Activated T-helper 1 cell treated with anti-CD3 and anti-CD28 coated beads, Interleukin-12 subunit alpha, Interleukin-12 subunit beta, Interleukin-2, Interleukin-4 antibody, amounts not matched to agents 30 ng/mL and 10 ng/mL and 1 ng/mL, durations not matched to agents 14 hours and 24 hours and 36 hours (primary cell): ENCODE measurements at regions not wholly inside any gene's neighbourhood (a gene's known extent, or its start where the extent isn't known, plus 50 kb on each side); places are given as distances from the start of the nearest gene placed in this dataset.
"Not testable (repeated sequence)": the region's sequence is repeated elsewhere in the genome, so short reads cannot be mapped to it uniquely, and the experiment has no call there.

Experiments
- DNase-seq: peaks from one replicate; pipeline ENCODE4 v3.0.0; 2021; ENCODE audit warnings: low spot score
- H3K27ac Mint-ChIP-seq: one replicate; pipeline ENCODE4 v1.8.0; 2021; ENCODE audit warnings: mild to moderate bottlenecking, mixed read lengths
- H3K27me3 Mint-ChIP-seq: one replicate; pipeline ENCODE4 v1.8.0; 2022; ENCODE audit warnings: mild to moderate bottlenecking, moderate library complexity, mixed read lengths; ENCODE audit not compliant: insufficient read depth
- H3K36me3 Mint-ChIP-seq: one replicate; pipeline ENCODE4 v1.8.0; 2021; ENCODE audit warnings: low read depth, mixed read lengths
- H3K4me1 Mint-ChIP-seq: one replicate; pipeline ENCODE4 v1.8.0; 2021; ENCODE audit warnings: low read depth, mixed read lengths
- H3K4me3 Mint-ChIP-seq: one replicate; pipeline ENCODE4 v1.8.0; 2021; ENCODE audit warnings: mild to moderate bottlenecking, moderate library complexity, mixed read lengths
- H3K9me3 Mint-ChIP-seq: one replicate; pipeline ENCODE4 v1.8.0; 2021; ENCODE audit warnings: mixed read lengths
- intact Hi-C: fragments of 100-400 bp; cut with micrococcal nuclease; formaldehyde crosslinking; loops from one replicate; pipeline ENCODE4 v1.15.1; 2024

DNA sequence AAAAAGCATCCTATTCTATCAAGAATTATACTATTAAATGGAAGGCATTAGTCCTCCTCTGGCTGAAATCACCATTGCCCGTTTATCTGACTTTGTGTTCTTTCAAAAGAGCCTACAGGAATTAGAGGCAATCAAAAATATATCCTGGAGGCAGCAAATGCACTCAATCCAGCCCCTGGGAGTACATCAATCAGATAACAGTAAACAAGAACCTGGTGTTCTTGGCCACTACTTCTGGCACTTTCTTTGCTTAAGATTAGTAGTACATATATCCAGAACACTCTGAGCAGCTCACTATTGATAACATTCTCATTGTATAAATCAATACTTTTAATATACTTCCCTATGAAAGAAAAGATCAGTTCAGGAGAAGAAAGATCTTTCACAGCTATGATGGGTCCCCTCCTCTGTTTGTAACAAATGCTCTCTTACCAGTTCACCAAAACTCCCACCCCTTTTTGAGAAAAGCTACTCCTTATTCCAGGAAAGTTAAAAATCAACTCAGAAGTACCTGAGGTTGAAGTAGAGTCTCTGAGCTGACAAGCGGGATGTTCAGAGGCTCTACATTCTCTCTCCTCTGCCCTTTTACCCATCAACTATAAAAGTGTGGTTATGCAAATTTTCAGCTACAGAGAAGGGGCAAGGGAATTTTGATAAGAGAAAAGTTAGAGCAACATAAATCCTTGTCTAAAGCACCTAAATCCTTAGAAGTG is 176.0 kb downstream of the COX18 start:
- no peak for DNase-seq
- no peak overlapping the region for H3K4me3 Mint-ChIP-seq
- intact Hi-C loops, result no loop called here
- H3K36me3 Mint-ChIP-seq, result no peaks in the 10 kb centered on the region
- H3K4me1 Mint-ChIP-seq, result no peaks in the 10 kb centered on the region
- H3K9me3 Mint-ChIP-seq, result no peaks in the 10 kb centered on the region
- peaks cover 2% of the 10 kb centered on the region for H3K27me3 Mint-ChIP-seq
- H3K27ac Mint-ChIP-seq, result no peak overlapping the region

DNA sequence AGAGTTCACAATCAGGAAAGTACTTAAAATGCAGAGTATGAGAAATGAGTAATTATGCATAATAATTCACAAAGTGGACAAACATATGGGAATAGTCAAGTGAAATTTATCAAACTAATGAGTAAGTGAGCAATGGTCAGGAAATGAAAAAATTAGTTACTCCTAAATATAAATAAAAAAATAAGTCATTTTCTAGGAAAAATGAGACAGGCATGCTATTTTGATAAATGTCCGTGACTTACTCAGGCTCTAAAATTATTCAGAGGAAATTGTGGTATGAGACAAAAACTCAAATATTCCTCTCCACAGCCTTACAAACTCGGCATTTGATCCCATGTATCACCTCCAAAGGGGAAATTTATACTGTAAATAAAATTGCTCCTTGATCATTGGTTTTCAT is 181.2 kb downstream of the COX18 start:
- no peaks in the 10 kb centered on the region for H3K4me1 Mint-ChIP-seq
- intact Hi-C loops, result no loop called here
- no peaks in the 10 kb centered on the region for H3K36me3 Mint-ChIP-seq
- no peaks in the 10 kb centered on the region for H3K9me3 Mint-ChIP-seq
- no peak overlapping the region for H3K27ac Mint-ChIP-seq
- DNase-seq, result no peak
- peaks cover 4% of the 10 kb centered on the region for H3K27me3 Mint-ChIP-seq
- no peak overlapping the region for H3K4me3 Mint-ChIP-seq

DNA sequence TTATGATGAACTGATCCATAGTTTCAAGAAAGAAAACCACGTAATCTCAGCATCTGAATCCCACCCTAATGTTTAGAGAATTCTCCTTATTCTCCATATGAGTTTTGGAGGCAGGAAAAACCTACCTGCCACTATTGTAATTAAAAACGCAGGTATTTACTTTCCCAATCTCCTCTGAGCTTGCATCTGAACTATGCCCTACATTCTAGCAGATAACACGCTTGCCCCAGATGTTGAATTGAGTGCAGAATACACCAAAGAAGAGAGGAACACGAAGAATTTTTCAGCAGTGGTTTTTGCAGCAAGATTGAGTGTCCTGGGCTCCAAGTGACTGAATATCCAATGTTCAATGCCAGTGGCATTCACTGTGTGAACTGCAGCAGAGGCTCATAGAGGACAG is 182.4 kb downstream of the COX18 start:
- intact Hi-C loops, result no loop called here
- Mint-ChIP-seq H3K36me3 (no peaks in the 10 kb centered on the region), H3K27me3 (peaks cover 4% of the 10 kb centered on the region), H3K4me3 (no peak overlapping the region), H3K9me3 (no peaks in the 10 kb centered on the region), H3K27ac (no peak overlapping the region), H3K4me1 (no peaks in the 10 kb centered on the region)
- no peak for DNase-seq

DNA sequence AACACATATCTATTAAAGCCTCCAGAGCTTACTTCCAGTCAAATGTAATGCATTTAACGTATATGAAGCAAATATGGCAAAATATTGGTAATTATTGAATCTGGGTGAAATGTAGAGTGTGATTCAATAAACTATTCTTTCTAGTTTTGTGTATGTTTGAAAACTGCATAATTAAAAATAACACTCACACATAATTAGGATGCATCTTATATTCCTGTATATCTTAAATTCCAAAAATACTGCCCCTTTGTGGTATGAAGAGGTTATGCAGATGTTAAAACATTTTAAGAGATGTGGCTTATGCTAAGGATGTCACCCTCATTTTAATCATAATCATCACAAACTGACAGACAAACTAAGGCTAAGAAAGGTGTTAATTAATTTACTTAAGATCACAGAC is 182.9 kb downstream of the COX18 start:
- Mint-ChIP-seq H3K4me1 (no peaks in the 10 kb centered on the region), H3K36me3 (no peaks in the 10 kb centered on the region)

DNA sequence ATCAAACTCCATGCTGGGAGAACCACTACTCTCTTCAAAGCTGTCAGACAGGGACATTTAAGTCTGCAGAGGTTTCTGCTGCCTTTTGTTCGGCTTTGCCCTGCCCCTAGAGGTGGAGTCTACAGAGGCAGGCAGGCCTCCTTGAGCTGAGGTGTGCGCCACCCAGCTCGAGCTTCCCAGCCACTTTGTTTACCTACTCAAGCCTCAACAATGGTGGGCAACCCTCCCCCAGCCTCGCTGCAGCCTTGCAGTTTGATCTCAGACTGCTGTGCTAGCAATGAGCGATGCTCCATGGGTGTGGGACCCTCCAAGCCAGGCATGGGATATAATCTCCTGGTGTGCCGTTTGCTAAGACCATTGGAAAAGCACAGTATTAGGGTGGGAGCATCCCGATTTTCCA is 185.3 kb downstream of the COX18 start:
- H3K4me1 Mint-ChIP-seq, H3K4me3 Mint-ChIP-seq, H3K27ac Mint-ChIP-seq, H3K36me3 Mint-ChIP-seq, H3K27me3 Mint-ChIP-seq, H3K9me3 Mint-ChIP-seq, intact Hi-C loops, DNase-seq: not testable (repeated sequence)

More for the DNA sequence above, 182.9 kb downstream of the COX18 start:
- intact Hi-C loops, result no loop called here
- no peak for DNase-seq
- Mint-ChIP-seq H3K9me3 (no peaks in the 10 kb centered on the region), H3K27me3 (peaks cover 4% of the 10 kb centered on the region), H3K4me3 (no peak overlapping the region), H3K27ac (no peak overlapping the region)

DNA sequence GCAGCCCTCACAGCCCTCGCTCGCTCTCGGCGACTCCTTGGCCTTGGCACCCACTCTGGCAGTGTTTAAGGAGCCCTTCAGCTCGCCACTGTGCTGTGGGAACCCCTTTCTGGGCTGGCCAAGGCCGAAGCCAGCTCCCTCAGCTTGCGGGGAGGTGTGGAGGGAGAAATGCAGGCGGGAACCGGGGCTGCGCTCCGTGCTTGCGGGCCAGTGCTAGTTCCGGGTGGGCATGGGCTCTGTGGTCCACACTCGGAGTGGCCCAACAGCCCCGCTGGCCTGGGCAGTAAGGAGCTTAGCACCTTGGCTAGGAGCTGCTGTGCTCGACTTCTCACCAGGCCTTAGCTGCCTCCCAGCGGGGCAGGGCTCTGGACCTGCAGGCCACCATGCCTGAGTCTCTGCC is 192.6 kb downstream of the COX18 start:
- no peak overlapping the region for H3K4me3 Mint-ChIP-seq
- no peak overlapping the region for H3K27ac Mint-ChIP-seq
- DNase-seq, result no peak
- no peaks in the 10 kb centered on the region for H3K4me1 Mint-ChIP-seq
- no peaks in the 10 kb centered on the region for H3K27me3 Mint-ChIP-seq
- no peaks in the 10 kb centered on the region for H3K36me3 Mint-ChIP-seq
- intact Hi-C loops, result no loop called here
- no peaks in the 10 kb centered on the region for H3K9me3 Mint-ChIP-seq

DNA sequence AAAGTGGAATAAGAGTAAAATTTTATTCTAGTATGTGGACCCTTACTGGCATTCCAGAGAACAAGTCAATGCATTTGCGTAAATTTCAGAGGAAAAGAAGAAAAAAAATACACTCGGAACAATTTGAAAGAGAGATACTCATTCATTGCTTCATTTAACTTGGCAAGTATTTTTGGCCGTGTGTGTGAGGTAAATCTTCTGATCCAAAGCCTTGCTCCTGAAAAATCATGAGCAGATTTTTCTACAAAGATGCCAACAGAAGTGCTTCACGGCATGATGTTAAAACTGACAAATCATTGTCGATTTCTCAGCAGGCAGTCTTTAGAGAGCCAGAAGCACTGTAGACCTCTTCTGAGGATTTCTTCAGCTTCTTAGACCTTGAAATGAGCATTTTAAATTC is 194.0 kb downstream of the COX18 start:
- no peak for DNase-seq
- intact Hi-C loops, result no loop called here
- Mint-ChIP-seq H3K27me3 (no peaks in the 10 kb centered on the region), H3K27ac (no peak overlapping the region), H3K9me3 (no peaks in the 10 kb centered on the region), H3K4me3 (no peak overlapping the region), H3K36me3 (no peaks in the 10 kb centered on the region), H3K4me1 (no peaks in the 10 kb centered on the region)

DNA sequence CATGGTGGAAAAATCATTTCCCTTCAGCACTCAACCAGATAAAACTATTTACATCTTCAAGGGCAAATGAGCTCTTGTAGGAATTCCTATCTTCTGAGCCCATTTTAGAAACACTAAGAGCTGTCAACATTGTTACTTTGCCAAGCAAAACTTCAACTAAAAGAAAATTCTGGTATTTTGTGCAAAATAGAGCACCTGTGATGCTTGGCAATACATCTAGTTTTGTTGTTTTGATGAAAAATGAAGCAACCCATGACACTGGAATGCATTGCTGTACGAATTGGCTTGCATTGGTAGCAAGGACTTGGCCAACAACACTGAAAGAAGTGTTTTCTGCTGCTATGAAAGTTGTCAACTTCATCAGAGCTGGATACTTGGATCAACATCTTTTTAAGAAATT is 194.4 kb downstream of the COX18 start:
- DNase-seq, result no peak
- Mint-ChIP-seq H3K27me3 (no peaks in the 10 kb centered on the region), H3K27ac (no peak overlapping the region), H3K4me1 (no peaks in the 10 kb centered on the region), H3K9me3 (no peaks in the 10 kb centered on the region), H3K36me3 (no peaks in the 10 kb centered on the region), H3K4me3 (no peak overlapping the region)
- intact Hi-C loops, result no loop called here

DNA sequence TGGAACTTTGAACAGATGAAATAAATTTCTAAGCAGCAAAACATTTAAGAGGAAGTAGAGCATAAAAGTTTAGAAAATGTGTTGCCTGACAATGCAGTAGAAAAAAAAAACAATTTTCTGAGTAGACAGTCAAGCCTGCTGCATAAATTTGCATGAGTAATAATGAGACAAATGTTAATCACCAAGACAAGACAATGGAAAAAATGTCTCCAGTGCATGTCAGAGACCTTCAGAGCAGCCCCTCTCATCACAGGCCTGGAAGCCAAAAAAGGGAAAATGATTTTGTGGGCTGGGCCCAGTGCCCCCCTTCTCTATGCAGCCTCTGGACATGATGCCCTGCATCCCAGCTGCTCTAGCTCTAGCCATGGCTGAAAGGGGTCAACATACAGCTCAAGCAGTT is 204.6 kb downstream of the COX18 start:
- Mint-ChIP-seq H3K36me3 (no peaks in the 10 kb centered on the region), H3K9me3 (peaks cover 4% of the 10 kb centered on the region), H3K27me3 (peaks cover 4% of the 10 kb centered on the region), H3K4me1 (no peaks in the 10 kb centered on the region), H3K27ac (no peak overlapping the region), H3K4me3 (no peak overlapping the region)
- intact Hi-C loops, result no loop called here
- DNase-seq, result no peak

DNA sequence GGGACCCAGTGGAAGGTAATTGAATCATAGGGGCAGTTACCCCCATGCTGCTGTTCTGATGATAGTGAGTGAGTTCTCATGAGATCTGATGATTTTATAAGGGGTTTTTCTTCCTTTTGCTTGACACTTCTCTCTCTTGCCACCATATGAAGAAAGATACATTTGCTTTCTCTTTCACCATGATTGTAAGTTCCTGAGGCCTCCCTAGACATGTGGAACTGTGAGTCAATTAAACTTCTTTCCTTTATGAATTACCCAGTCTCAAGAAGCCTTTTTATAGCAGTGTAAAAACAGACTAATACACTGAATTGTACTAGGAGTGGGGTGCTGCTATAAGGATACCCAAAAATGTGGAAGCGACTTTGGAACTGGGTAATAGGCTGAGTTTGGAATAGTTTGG is 205.2 kb downstream of the COX18 start:
- DNase-seq, H3K27ac Mint-ChIP-seq, H3K4me3 Mint-ChIP-seq, H3K9me3 Mint-ChIP-seq, H3K27me3 Mint-ChIP-seq, H3K4me1 Mint-ChIP-seq, H3K36me3 Mint-ChIP-seq, intact Hi-C loops: not testable (repeated sequence)

DNA sequence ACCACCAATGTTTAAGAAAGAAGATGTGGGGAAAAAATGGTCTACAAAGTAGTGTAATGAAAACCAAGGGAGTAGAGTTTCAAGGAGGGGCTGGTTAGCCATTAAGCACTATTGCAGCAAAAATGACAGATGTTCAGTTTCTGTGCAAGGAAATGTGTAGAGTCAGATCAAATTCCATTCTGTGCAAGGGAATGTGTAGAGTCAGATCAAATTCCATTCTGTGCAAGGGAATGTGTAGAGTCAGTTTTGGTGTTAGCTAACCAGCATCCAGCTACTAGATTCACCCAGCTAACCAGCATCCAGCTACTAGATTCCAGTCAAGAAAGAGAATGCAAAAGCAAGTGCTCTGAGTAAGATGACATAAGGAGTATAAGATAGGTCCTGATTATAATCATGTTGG is 208.8 kb downstream of the COX18 start:
- Mint-ChIP-seq H3K36me3 (no peaks in the 10 kb centered on the region), H3K4me3 (no peak overlapping the region), H3K27ac (no peak overlapping the region), H3K4me1 (no peaks in the 10 kb centered on the region), H3K9me3 (no peaks in the 10 kb centered on the region), H3K27me3 (peaks cover 3% of the 10 kb centered on the region)
- DNase-seq, result no peak
- intact Hi-C loops, result no loop called here

DNA sequence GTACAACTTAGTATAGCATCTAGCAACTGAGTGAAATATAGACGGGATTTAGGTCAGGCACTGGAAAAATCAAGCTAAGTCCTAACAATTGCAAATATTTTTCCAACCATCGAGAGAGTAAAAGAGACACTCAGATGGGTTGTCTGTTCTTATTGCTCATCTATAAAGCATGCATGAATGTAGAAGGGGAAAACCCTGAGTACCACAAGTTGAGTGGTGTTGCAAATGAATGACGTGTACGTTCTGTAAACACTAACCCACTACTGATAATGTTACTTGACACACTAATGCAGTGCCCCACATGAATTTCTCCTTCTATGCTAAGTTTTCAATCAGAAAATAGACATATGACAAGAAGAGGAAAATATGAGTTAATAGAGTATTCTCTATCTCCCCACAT is 211.2 kb downstream of the COX18 start:
- no peaks in the 10 kb centered on the region for H3K36me3 Mint-ChIP-seq
- no peaks in the 10 kb centered on the region for H3K9me3 Mint-ChIP-seq
- peaks cover 3% of the 10 kb centered on the region for H3K27me3 Mint-ChIP-seq
- H3K27ac Mint-ChIP-seq, result no peak overlapping the region
- intact Hi-C loops, result no loop called here
- H3K4me1 Mint-ChIP-seq, result no peaks in the 10 kb centered on the region
- no peak overlapping the region for H3K4me3 Mint-ChIP-seq
- no peak for DNase-seq

DNA sequence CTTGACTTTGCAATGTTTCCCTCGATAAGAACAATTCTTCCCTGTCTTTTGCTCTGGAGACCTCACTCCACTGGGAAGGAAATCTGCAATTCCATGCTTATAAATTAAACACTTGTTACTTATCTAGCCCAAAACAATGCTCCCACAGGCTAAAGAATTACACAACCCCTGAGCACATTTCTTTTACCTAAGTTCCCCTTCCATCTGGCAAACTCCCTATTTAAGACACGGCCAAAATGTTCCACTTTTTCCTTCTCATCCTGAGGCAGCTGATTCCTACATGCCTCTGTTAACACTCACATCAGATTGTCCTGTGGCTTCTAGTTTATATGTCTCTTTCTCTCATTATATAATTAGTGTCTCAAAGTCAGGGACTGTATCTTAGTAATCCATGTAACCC is 211.7 kb downstream of the COX18 start:
- Mint-ChIP-seq H3K36me3 (no peaks in the 10 kb centered on the region), H3K4me1 (no peaks in the 10 kb centered on the region), H3K9me3 (no peaks in the 10 kb centered on the region), H3K27me3 (peaks cover 3% of the 10 kb centered on the region), H3K4me3 (no peak overlapping the region), H3K27ac (no peak overlapping the region)
- intact Hi-C loops, result no loop called here
- DNase-seq, result no peak

DNA sequence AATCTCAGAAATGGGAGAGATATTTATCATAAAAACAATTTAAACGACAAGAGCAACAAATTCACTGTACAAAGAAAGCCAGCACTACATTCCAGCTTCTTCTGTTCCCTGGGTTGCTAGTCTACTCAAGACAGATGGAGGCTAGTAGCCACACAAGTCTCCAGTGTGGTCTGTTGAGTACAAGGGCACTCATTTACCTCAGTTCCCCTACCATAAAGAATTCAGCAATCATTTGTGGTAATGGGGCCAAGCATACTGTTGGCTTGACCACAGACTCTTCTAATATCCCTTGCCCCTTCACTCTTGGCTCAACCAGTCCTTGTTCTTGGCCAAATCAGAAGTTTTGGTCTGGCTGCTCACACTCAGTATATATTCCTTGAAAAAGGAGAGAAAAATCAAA is 212.3 kb downstream of the COX18 start:
- Mint-ChIP-seq H3K9me3 (no peaks in the 10 kb centered on the region), H3K36me3 (no peaks in the 10 kb centered on the region), H3K4me3 (no peak overlapping the region), H3K27ac (no peak overlapping the region), H3K4me1 (no peaks in the 10 kb centered on the region), H3K27me3 (peaks cover 3% of the 10 kb centered on the region)
- intact Hi-C loops, result no loop called here
- DNase-seq, result no peak
